Loucy (cell line): ENCODE measurements at regions not wholly inside any gene's neighbourhood (a gene's known extent, or its start where the extent isn't known, plus 50 kb on each side); places are given as distances from the start of the nearest gene placed in this dataset.

Source experiments
- EZH2phosphoT487 ChIP-seq: fragments of 200-600 bp; IDR thresholded peaks from 2 replicates; pipeline ENCODE4 v1.6.1; 2018; ENCODE audit warnings: antibody characterized with exemption, mild to moderate bottlenecking, moderate library complexity, borderline replicate concordance
- TF ChIP-seq, protein P1 (sequence below): fragments of 200-600 bp; sonication (generic); conservative IDR thresholded peaks from 2 replicates; pipeline ENCODE4 v1.5.1; 2014; ENCODE audit warnings: mild to moderate bottlenecking, antibody characterized with exemption, low read length

DNA sequence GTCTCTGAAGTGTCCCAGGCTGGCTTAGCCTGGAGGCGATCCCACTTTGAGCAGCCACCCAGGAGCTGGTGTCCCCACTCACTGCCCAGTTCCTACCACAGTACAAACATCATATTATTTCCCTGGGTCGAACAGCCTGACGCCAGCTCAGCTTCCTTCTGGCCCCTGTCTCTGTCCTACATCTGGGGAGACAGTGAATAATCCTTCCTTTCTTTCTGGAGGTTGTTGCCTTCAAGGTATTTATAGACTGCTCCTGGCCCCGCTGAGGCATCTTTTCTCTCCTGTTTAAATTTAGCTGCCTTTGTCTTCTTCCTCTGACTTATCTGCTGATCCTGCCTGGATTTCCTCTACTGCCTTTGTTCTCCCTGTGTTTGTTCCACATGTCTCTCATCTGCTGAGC is 56.8 kb upstream of the LRRC55 start:
- TF ChIP-seq, protein P1, sequence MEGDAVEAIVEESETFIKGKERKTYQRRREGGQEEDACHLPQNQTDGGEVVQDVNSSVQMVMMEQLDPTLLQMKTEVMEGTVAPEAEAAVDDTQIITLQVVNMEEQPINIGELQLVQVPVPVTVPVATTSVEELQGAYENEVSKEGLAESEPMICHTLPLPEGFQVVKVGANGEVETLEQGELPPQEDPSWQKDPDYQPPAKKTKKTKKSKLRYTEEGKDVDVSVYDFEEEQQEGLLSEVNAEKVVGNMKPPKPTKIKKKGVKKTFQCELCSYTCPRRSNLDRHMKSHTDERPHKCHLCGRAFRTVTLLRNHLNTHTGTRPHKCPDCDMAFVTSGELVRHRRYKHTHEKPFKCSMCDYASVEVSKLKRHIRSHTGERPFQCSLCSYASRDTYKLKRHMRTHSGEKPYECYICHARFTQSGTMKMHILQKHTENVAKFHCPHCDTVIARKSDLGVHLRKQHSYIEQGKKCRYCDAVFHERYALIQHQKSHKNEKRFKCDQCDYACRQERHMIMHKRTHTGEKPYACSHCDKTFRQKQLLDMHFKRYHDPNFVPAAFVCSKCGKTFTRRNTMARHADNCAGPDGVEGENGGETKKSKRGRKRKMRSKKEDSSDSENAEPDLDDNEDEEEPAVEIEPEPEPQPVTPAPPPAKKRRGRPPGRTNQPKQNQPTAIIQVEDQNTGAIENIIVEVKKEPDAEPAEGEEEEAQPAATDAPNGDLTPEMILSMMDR, result no peak
- TF ChIP-seq EZH2phosphoT487, result no peak
